ENCODE measurements at regions not wholly inside any gene's neighbourhood (a gene's known extent, or its start where the extent isn't known, plus 50 kb on each side); places are given as distances from the start of the nearest gene placed in this dataset.
A peak's percentile ranks its signal among the peaks of the same experiment; 100 is the strongest.
"Not testable (repeated sequence)": the region's sequence is repeated elsewhere in the genome, so short reads cannot be mapped to it uniquely, and the experiment has no call there.

GRCh38 chr9:102714184-102714583 is 280.9 kb upstream of the CYLC2 start:
- H3K4me3 Mint-ChIP-seq, result no peak overlapping the region
- no peaks in the 10 kb centered on the region for H3K4me1 Mint-ChIP-seq
- H3K4me3 ChIP-seq (ENCODE audit: low read length), result peak overlapping the region; percentile 4
- H3K36me3 ChIP-seq (ENCODE audit: control insufficient read depth, insufficient read depth, low read length), result no peaks in the 10 kb centered on the region
- WGBS, 2 experiments (ENCODE audit: insufficient coverage in 1 of 2, insufficient read length in 1 of 2), result 94% methylated on average over 2 of the region's 3 CpGs; no CpG with 5 or more reads in 1 of the 2 experiments
- H3K27ac Mint-ChIP-seq, result no peak overlapping the region
- DNase-seq, result no peak
- TF ChIP-seq CTCF (conservative IDR thresholded peaks at IDR 0.05), result no peak
- H3K27ac ChIP-seq (ENCODE audit: low read depth, low read length), result no peak overlapping the region
- H3K9ac ChIP-seq (ENCODE audit: extremely low read depth, low read length, poor library complexity, severe bottlenecking), result no peak overlapping the region
- H3K9me3 Mint-ChIP-seq, result peaks cover 62% of the 10 kb centered on the region
- H3K27me3 Mint-ChIP-seq (ENCODE audit: insufficient read depth), result no peaks in the 10 kb centered on the region
- peaks cover 82% of the 10 kb centered on the region for H3K9me3 ChIP-seq (ENCODE audit: control insufficient read depth, low read length)
- H3K27me3 ChIP-seq (ENCODE audit: control insufficient read depth, insufficient read depth, low read length, poor library complexity, severe bottlenecking), result no peaks in the 10 kb centered on the region
- H3K4me1 ChIP-seq (ENCODE audit: control insufficient read depth, insufficient read depth, low read length), result no peaks in the 10 kb centered on the region
- no peaks in the 10 kb centered on the region for H3K36me3 Mint-ChIP-seq (ENCODE audit: low read depth)

- not testable (repeated sequence) for H3K27ac Mint-ChIP-seq; H3K9ac ChIP-seq (ENCODE audit: extremely low read depth, low read length, poor library complexity, severe bottlenecking); H3K27me3 Mint-ChIP-seq (ENCODE audit: insufficient read depth); H3K36me3 ChIP-seq (ENCODE audit: control insufficient read depth, insufficient read depth, low read length); H3K36me3 Mint-ChIP-seq (ENCODE audit: low read depth); H3K4me1 ChIP-seq (ENCODE audit: control insufficient read depth, insufficient read depth, low read length); H3K4me1 Mint-ChIP-seq; H3K27ac ChIP-seq (ENCODE audit: low read depth, low read length); H3K4me3 Mint-ChIP-seq; H3K27me3 ChIP-seq (ENCODE audit: control insufficient read depth, insufficient read depth, low read length, poor library complexity, severe bottlenecking); H3K4me3 ChIP-seq (ENCODE audit: low read length)
- H3K9me3 Mint-ChIP-seq, result peaks cover 52% of the 10 kb centered on the region
- H3K9me3 ChIP-seq (ENCODE audit: control insufficient read depth, low read length), result peaks cover 72% of the 10 kb centered on the region
- WGBS, 2 experiments (ENCODE audit: insufficient coverage in 1 of 2, insufficient read length in 1 of 2), result 78 to 96% methylated on average over 3 to 8 of the region's 8 CpGs
- DNase-seq, result peak; percentile 68
These were observed 282.2 kb upstream of the CYLC2 start for GRCh38 chr9:102712910-102713309.

GRCh38 chr9:102700936-102701335 is 294.2 kb upstream of the CYLC2 start:
- no peaks in the 10 kb centered on the region for H3K36me3 Mint-ChIP-seq (ENCODE audit: low read depth)
- H3K27me3 ChIP-seq (ENCODE audit: control insufficient read depth, insufficient read depth, low read length, poor library complexity, severe bottlenecking), result no peaks in the 10 kb centered on the region

More at GRCh38 chr9:102700936-102701335, 294.2 kb upstream of the CYLC2 start:
- Mint-ChIP-seq H3K27ac (no peak overlapping the region), H3K4me3 (no peak overlapping the region), H3K4me1 (no peaks in the 10 kb centered on the region), H3K27me3 (ENCODE audit: insufficient read depth) (no peaks in the 10 kb centered on the region), H3K9me3 (peaks cover 7% of the 10 kb centered on the region)
- Histone ChIP-seq H3K9ac (ENCODE audit: extremely low read depth, low read length, poor library complexity, severe bottlenecking) (no peak overlapping the region), H3K27ac (ENCODE audit: low read depth, low read length) (no peak overlapping the region), H3K9me3 (ENCODE audit: control insufficient read depth, low read length) (peaks cover 13% of the 10 kb centered on the region), H3K4me1 (ENCODE audit: control insufficient read depth, insufficient read depth, low read length) (no peaks in the 10 kb centered on the region), H3K4me3 (ENCODE audit: low read length) (no peak overlapping the region), H3K36me3 (ENCODE audit: control insufficient read depth, insufficient read depth, low read length) (no peaks in the 10 kb centered on the region)
- TF ChIP-seq CTCF (conservative IDR thresholded peaks at IDR 0.05), result no peak
- DNase-seq, result no peak
- 70% methylated on average over 4 of the region's 5 CpGs; no CpG with 5 or more reads in 1 of the 2 experiments for WGBS, 2 experiments (ENCODE audit: insufficient coverage in 1 of 2, insufficient read length in 1 of 2)
